ENCODE measurements at regions not wholly inside any gene's neighbourhood (a gene's known extent, or its start where the extent isn't known, plus 50 kb on each side); places are given as distances from the start of the nearest gene placed in this dataset.

DNA sequence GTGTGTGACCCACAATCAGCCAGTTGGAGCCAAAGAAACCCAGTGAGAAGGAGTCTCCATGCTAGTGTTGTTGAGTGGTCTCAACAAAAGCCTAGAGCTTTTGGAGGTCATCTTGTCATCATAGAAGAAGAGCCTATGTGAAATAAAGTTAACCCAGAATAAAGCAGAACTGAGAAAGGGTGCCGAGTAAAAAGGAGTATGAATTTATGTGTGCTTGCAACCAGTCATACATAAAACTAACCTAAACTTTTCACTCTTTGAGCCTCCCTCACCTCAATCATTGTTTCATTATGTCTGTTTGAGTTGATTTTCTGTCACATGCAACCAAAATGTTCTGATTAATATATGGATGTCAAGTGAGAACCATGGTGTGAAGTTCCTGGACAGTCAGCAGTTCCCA is 599.3 kb upstream of the ZEB2 start:
- Mint-ChIP-seq H3K4me1 (peaks cover 7 to 9% of the 10 kb centered on the region in 2 experiments), H3K9me3 (no peaks in the 10 kb centered on the region), H3K4me3 (no peak overlapping the region), H3K36me3 (ENCODE audit: insufficient read depth in 1 of 3, low read depth in 3 of 3) (no peaks in the 10 kb centered on the region), H3K27ac (no peak overlapping the region), H3K27me3 (ENCODE audit: low read depth) (no peaks in the 10 kb centered on the region)
- Histone ChIP-seq H3K9me3 (ENCODE audit: control insufficient read depth, low read depth, low read length) (no peaks in the 10 kb centered on the region), H3K79me1 (ENCODE audit: insufficient read depth, low read depth, low read length, poor library complexity, severe bottlenecking) (no peaks in the 10 kb centered on the region), H2BK120ac (ENCODE audit: low read depth, low read length, poor library complexity, severe bottlenecking) (no peak overlapping the region), H3K27me3 (ENCODE audit: insufficient read depth, low read length) (no peaks in the 10 kb centered on the region), H3K56ac (ENCODE audit: insufficient read length, low read depth, low read length) (no peak overlapping the region), H3K14ac (ENCODE audit: insufficient read depth, low read length) (no peak overlapping the region), H4K8ac (replicated peaks; ENCODE audit: insufficient read length, low read depth, low read length) (no peak overlapping the region), H4K5ac (ENCODE audit: insufficient read length, low read depth, low read length) (no peak overlapping the region), H2BK20ac (ENCODE audit: low read depth, low read length, poor library complexity, severe bottlenecking) (no peak overlapping the region), H2BK5ac (ENCODE audit: insufficient read length, low read length) (no peak overlapping the region), H3K23ac (ENCODE audit: insufficient read length, low read depth, low read length) (no peak overlapping the region), H2AFZ (ENCODE audit: low read length) (no peak overlapping the region), H3K79me2 (ENCODE audit: insufficient read depth, low read length) (no peaks in the 10 kb centered on the region), H4K91ac (ENCODE audit: insufficient read length, low read depth, low read length) (no peak overlapping the region), H3K9ac (ENCODE audit: extremely low read depth, insufficient read length, low read length) (no peak overlapping the region), H2BK15ac (ENCODE audit: low read depth, low read length) (no peak overlapping the region), H4K20me1 (ENCODE audit: control insufficient read depth, insufficient read depth, insufficient read length) (no peaks in the 10 kb centered on the region), H3K4me2 (ENCODE audit: insufficient read depth, insufficient read length, low read length) (no peak overlapping the region), H3K4ac (ENCODE audit: low read depth, low read length) (no peak overlapping the region), H3K23me2 (ENCODE audit: insufficient read length, low read depth, low read length, poor library complexity, severe bottlenecking) (no peaks in the 10 kb centered on the region), H2AK5ac (ENCODE audit: insufficient read length, low read length) (no peak overlapping the region), H3K4me1 (ENCODE audit: insufficient read depth, low read length) (no peaks in the 10 kb centered on the region; the same call in 1 of the 2 replicates), H2BK12ac (ENCODE audit: insufficient read length, low read depth, low read length) (no peak overlapping the region), H3K18ac (ENCODE audit: insufficient read length, low read depth, low read length) (no peak overlapping the region), H3T11ph (ENCODE audit: low read length) (no peak overlapping the region), H3K27ac (ENCODE audit: insufficient read length, low read depth, low read length) (no peak overlapping the region)
- no peak for TF ChIP-seq CTCF (conservative IDR thresholded peaks at IDR 0.05)
- no peak for DNase-seq
- no CpG with 5 or more reads among the region's 1 CpG for WGBS (ENCODE audit: extremely low coverage, insufficient read length, low lambda C conversion rate)
